ENCODE measurements at regions not wholly inside any gene's neighbourhood (a gene's known extent, or its start where the extent isn't known, plus 50 kb on each side); places are given as distances from the start of the nearest gene placed in this dataset.

- no peak for DNase-seq
Observed at GRCh38 chr21:32132881-32133280, 146.0 kb downstream of the MIS18A start.

- no peak for DNase-seq
Observed at GRCh38 chr21:32132409-32132808, 146.4 kb downstream of the MIS18A start.

GRCh38 chr21:32131960-32132359 lies 146.9 kb downstream of the MIS18A start:
- no peak for DNase-seq

- DNase-seq, result no peak
Observed at GRCh38 chr21:32131164-32131563, 147.7 kb downstream of the MIS18A start.

GRCh38 chr21:32130031-32130891 lies 148.6 kb downstream of the MIS18A start:
- DNase-seq, result no peak

- DNase-seq, result no peak
Observed at GRCh38 chr21:32127081-32127480, 151.8 kb downstream of the MIS18A start.

- DNase-seq, result no peak
Observed at GRCh38 chr21:32122082-32122481, 156.8 kb downstream of the MIS18A start.

GRCh38 chr21:32120230-32120629 lies 158.6 kb downstream of the MIS18A start:
- DNase-seq, result no peak

GRCh38 chr21:32119811-32120210 lies 159.0 kb downstream of the MIS18A start:
- DNase-seq, result no peak

- DNase-seq, result no peak
Observed at GRCh38 chr21:32119389-32119788, 159.5 kb downstream of the MIS18A start.

- no peak for DNase-seq
Observed at GRCh38 chr21:32114419-32115035, 164.3 kb downstream of the MIS18A start.

GRCh38 chr21:32113486-32113885 lies 165.4 kb downstream of the MIS18A start:
- no peak for DNase-seq

GRCh38 chr21:32112195-32112594 lies 166.7 kb downstream of the MIS18A start:
- DNase-seq, result no peak

GRCh38 chr21:32108566-32108965 lies 170.3 kb downstream of the MIS18A start:
- no peak for DNase-seq

GRCh38 chr21:32103361-32103760 lies 175.5 kb downstream of the MIS18A start:
- DNase-seq, result no peak

- no peak for DNase-seq
Observed at GRCh38 chr21:32102426-32102825, 176.4 kb downstream of the MIS18A start.

- DNase-seq, result peak; percentile 32
Observed at GRCh38 chr21:32101277-32101676, 177.6 kb downstream of the MIS18A start.

- DNase-seq, result no peak
Observed at GRCh38 chr21:32100423-32100822, 178.4 kb downstream of the MIS18A start.

- no peak for DNase-seq
Observed at GRCh38 chr21:32099812-32100416, 178.9 kb downstream of the MIS18A start.

GRCh38 chr21:32096411-32096810 lies 182.4 kb downstream of the MIS18A start:
- DNase-seq, result peak; percentile 32

GRCh38 chr21:32094804-32095203 lies 184.0 kb downstream of the MIS18A start:
- no peak for DNase-seq

GRCh38 chr21:32093646-32094462 lies 185.0 kb downstream of the MIS18A start:
- no peak for DNase-seq

- DNase-seq, result no peak
Observed at GRCh38 chr21:32090956-32091355, 187.9 kb downstream of the MIS18A start.
